Nucleus accumbens (tissue), 56 donors: ENCODE measurements at regions not wholly inside any gene's neighbourhood (a gene's known extent, or its start where the extent isn't known, plus 50 kb on each side); places are given as distances from the start of the nearest gene placed in this dataset.
"Not testable (repeated sequence)": the region's sequence is repeated elsewhere in the genome, so short reads cannot be mapped to it uniquely, and the experiment has no call there.

Source experiments
- DNase-seq, 56 donors: peaks; one replicate each; lab custom pipeline; 2025; lab: John Stamatoyannopoulos, UW

DNA sequence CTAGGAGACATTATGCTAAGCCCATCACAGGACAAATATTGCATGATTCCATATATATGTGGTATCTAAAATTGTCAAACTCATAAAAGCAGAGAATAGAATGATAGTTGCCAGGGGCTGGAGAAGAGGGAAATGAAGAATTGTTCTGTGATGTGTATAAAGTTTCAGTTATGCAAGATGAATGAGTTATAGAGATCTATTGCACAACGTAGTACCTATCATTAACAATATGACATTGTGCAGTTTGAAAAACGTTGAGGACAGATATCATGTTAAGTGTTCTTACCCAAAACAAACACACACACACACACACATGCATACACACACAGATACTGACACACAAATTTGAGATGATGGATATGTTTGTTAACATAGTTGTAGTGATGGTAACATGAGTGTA, 871.6 kb upstream of the GOT2 start:
- DNase-seq = no peak

DNA sequence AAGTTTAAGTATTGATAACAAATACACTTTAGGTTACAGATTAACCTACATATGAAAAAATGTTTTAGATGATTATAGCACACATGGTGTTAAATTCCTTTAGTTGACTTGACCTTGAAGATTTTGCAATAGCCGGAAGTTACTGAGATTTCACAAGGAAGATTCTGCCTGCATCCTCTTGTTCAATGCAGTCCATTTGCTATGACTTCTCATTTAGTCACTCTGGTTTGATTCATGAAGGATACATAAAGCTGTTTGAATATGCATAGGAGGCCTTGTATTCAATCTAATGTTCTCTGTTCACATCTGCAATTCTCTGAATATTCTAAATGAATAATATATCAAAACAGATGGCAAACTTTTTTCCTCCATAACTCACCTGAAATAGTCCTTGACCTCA, 870.2 kb upstream of the GOT2 start:
- no peak for DNase-seq

DNA sequence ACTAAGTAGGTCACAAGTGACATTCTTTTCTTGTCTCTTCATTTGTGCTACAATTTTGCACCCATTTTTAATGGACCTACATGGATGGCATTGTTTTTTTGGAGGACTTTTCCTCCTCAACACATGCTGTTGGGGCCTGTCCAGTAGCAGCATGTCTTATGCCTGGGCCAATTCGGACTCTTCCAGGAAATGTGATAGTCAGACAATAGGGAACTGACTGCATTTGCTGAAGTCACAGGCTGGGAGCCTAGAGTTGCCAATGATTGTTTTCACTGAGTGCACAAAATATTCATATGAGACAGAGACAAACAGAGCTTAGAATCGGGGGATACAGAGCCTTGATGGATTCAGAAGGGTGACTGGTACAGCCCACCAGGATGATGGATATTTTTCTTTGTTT, 867.3 kb upstream of the GOT2 start:
- peak in 39 of 56 donors; percentile 0 to 60 (median 24) for DNase-seq

DNA sequence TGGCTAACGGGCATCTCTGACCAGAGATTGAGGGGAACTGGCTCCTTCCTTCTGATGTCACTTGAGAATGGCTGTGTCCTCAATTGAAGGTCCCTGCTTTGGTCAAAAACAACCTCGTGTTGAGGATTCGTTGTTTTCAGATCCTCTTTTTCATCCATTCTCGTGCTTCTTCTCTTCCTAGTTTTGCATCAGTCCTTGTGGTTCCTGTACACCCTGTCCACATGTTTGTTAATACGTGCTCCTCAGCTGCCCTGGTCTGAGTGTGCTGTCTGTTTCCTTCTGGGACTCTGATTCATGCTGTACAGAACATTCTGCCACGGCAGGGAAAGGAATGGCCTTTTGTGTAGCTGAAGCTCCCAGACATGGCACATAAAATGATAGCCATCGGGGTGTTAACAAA, 863.2 kb upstream of the GOT2 start:
- no peak for DNase-seq

DNA sequence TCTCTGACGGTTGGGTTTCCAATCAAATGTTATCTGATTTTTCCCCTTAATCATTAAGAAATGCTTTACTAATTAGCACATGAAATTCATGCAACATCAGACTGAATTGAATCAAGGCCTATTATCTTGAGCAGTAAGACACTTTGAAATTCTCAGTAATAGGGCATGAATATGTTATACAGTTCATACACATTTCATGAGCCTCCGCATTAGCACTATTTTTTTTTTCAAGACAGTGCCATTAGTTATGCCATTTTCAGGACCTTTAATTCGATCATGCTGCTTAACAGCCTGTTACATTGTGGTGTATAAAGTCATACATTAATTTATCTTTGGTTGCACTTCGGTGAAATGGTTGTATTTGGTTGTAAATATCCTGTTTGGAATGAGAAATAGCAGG, 862.6 kb upstream of the GOT2 start:
- no peak for DNase-seq

DNA sequence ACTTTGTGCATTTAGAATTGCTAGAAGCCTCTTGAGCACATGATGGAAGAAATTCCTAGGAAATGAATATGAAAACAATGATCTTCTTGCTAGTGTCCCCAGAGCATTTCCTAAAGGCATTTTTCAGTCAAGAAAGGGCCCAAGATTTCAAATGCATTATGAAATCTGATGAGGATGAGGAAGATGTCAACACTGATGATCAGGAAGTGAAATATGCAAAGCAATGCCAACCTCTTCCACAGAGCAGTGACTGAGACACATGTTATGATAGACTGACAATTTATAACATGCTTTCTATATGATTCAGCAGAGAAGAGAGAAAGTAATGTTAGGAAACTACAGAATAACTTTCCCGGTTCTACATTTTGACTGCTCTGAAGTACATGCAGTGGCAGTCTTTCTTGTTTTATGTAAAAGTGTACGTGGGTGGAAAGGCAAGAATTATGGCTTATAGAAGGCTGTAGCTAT, 859.1 kb upstream of the GOT2 start:
- DNase-seq = no peak

DNA sequence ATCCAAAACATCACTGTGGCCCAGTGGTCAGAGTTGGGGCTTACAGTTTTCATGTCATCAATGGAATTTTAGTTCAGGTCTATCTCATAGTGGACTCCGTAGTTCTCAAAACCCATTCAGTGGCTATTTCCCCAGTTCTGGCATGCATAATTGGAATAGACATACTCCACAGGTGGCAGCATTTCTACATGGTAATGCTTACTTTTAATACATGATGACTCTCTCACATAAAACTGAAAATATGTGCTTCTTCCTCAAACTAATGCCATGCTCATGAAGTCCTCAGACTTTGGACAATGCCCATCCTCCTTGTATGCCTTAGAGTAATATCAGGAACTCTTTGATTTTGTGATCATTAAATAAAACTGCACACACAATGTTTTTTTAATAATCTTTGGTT, 857.4 kb upstream of the GOT2 start:
- DNase-seq = no peak

DNA sequence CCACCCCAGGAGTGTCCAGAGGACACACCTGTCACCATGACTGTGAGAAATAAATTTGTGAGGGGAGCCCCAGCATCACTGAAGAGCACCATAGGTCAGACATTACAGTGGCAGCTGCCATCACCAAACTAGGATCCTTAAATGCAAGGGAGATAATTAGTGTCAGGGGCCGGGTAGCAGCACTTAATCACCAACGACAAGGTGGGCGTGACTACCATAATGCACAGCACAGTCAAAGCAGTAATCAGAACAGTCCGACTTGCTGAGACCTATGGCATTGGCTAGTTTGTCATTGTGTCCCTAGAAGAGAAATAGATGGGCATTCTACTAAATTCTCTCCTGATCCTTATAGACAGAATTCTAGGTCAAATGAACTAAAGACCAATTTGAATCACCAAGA, 856.7 kb upstream of the GOT2 start:
- no peak for DNase-seq

DNA sequence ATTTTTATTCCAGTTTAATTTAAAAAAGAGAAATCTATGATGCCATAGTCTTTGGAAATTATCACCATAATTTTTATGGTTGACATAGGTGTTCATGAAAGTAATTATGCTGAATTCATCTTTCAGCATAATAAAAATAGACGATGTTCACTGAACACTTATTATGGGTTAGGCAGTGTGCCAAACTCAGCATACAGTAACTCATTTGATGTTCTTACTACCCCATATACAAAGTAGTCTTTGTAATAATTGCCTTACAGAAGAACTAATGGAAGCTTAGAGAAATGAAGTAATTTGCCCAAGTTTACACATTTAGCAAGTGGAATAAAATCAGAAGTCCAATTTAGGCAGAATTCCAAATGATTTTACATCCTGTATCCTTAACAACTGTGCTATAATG, 852.2 kb upstream of the GOT2 start:
- DNase-seq = no peak

DNA sequence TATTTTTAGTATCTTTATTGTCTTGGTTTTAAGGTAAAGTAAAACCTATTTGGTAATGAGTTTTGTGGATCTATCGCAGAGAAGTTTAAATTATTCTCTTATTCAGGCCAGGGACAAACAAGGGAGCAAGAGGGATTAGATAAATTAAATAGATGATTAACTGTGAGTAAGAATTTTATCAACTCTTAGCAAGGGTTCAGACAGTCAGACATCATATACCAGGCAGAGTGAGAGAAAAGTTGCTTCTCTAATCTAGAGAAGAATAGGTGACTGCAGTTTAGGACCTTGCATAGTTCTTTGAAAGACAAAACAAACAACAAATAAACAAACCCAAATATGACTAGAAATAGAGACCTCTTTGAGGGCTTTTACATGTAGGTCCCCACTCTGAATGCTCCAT, 840.2 kb upstream of the GOT2 start:
- no peak for DNase-seq

DNA sequence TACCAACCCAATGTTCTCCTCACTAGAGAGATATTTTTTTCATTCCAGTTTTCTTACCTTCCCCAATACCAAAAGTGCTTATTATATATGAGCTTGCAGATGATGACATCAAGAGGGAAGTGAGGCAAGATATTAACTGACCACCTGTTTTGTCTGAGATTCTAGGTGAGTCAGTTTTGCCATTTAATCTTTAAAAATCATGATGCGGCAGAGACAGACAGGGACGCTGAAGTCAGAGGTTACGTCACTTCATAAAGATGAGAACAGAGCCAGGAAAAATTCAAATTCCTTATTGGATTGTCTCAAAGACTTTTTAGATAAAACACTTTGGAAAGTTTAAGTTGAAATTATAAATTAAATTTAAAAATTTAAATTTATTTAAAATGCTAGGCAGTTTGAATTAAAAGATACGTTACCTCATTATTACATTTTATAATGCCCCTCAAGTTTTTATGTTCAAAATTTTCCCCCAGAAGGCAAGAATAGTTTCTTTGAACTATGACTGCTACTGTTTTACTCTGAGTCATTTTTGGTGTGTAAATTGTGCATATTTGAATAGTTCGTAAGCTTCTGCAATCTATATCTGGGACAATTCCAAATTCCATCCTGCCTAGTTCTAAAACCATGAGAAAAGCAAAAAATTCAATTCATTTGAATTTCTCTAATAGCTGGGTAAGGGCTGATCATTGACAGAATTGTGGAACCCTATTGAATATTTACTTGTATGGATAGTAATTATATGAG, 839.6 kb upstream of the GOT2 start:
- no peak for DNase-seq

DNA sequence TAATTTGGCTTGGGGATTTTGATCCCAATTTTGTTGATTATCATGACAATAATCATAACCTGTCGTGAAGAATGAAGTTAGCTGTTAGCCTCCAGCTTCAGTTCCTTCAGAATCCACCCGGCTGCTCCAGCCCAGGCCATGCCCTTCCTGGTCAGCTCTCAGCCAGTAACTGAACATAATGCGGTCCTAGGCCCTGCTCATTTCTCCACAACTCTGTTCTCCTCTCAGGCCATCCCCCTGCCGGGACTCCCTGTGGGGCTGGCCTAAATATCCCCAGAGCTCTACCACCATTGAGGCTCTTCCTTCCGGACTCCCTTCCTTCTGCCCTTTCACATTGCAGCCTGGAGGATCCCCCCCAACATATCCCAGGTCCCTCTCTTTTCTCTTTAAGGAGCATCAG, 833.4 kb upstream of the GOT2 start:
- no peak for DNase-seq

DNA sequence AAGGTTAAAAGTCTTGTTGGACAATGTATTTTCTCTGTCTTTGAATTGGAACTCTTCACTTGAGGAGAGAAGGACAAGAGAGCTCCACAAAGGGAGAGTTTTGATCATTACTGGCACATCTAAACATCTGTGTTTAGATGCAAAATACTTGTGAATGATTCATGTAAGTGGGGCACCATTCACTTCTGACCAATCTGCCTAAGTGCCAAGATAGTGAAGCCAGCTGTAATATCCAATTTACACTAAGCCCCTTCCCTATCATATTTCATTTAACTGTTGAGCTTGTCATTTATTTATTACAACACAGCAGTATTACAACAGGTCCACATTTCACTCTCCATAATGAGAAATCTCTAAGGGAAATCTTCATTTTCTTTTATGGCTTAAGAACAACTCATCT, 832.3 kb upstream of the GOT2 start:
- no peak for DNase-seq

DNA sequence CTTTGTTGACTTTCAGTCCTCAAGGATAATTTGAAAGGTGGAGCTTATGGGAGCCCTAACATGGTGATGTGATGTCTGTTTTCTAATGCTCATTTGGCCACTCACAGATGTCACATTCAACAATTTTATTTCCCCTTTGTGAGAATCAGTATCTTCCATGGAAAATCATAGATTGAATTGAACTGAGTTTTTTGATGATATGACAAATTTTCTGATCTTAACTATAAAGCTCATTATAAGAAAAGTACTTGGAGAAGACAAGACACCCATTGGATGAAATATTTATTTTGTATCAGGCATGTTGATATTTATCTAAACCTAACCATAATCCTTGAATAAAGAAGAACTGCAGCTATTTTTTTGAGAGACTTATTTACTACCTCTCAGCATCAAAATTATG, 824.6 kb upstream of the GOT2 start:
- DNase-seq = no peak

DNA sequence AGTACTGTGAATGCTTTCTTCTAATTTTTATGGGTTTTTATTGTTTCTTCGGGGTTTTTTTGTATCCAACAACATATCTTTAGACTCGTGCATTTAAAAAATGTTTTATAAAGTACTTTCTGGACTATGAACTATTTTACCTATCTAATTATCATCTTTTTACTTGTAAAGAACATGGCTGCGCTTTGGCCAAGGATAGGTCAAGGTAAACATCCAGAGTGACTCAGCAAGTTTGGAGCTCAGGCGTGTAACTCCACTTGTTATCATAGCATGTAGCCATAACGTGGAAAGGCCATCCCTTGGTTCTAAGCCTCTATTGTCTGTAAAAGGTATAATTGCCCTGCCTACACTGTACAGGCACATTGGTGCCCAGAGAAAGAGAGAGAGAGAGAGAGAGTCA, 818.0 kb upstream of the GOT2 start:
- no peak for DNase-seq

DNA sequence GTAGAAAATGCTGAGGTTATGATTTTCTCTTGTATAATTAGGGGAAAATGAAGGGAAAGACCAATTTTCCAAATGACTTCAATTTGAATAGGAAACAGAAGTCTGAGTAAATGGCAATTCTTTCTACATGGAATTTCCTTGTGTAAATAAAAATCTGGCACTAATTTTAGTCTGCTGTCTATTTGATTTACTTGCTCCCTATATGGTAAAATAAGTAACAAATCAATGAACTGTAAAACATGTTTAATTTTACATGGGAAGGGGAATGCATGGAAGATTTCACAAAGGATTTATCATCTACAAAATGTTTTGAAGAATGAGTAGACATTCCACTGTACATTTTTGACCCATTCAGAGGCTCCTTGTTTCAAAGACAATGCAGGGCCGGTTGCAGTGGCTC, 811.6 kb upstream of the GOT2 start:
- DNase-seq = no peak

DNA sequence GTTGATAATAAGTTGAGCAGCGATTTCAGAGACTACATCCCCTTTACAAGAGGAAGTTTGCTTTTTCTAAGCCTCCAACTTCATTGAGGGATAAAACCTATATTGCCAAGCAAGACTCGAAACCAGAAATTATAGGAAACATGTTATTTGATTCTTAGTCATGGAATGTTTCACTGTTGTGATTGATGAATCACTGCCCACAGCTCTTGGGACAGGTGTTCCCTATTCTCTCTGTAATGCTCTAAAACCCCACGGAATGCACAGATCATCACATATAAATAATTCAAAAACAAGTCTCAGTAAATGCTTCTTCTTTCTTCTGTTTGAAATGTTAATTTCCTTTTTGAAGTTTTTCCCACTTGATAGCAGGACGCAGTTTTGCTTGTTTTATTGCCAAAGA, 809.5 kb upstream of the GOT2 start:
- no peak for DNase-seq

DNA sequence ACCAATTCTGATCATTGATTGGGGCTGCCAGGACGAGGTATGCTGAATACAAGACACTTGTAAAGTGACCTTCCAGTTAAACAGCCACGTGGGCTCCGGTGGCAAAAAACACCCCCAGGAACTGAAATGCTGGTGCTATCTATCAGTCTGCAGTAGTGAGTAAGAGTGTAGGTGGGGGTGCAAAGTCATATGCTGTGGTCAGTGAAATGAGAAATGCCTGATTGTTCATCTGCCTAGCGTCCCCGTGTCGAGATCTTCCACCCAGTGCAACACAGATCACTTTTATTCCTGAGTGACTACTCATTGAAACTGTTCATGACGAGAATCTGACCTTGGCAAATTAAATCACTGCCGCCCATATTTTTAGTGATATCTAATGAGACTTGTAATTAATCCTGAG, 806.5 kb upstream of the GOT2 start:
- no peak for DNase-seq

DNA sequence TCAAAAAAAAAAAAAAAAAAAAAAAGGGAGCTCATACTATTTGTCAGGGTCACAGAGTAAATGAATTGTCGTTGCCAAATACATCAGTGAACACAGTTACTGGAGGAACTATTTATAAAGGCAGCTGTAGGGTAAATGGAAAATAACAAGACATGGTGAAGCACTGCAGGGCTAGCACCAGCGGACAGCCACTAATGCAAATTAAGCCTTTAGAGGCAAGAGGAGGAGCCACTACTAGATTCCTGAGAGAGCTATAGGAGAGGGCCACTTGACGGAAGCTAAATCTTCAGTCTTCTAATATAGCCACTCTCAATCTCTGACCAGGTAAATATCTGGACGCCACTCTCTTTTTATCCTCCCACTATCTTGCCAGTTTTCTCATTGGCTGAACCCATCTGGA, 801.2 kb upstream of the GOT2 start:
- no peak for DNase-seq

DNA sequence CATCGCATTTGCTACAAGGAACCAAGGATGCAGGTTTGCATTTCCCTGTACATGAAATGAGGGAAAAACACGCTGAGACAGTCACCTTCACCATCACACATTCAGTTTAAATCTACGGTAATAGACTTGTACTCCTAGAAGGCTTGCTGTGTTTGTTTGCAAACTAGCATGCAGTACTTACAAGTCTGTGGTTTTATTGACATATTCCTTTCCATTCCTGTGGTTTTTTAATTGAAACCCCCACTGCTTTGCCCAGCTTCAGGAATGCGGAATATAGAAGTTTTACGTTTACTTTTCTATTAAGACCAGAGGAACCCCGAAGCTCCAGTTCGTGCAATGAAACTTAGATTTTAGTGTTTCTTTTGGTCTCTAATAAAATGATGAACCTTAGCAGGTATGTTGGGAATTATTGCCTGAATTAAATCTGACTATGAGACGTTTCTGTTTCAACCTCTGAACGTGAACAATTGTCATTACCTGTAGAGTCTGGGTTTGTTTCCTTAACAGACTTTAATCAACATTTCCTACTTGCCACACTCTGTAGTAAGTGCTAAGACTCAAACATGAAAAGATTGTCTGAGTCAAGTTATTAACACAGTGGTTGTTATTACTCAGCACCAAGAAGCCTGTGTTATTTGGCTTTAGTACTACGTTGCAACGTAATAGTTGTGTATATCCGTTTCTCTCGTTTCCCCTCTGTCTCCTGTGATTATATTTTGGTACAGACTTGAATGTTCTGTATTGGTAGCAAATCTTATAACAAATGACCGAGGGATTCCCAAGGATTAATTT, 793.3 kb upstream of the GOT2 start:
- no peak for DNase-seq

DNA sequence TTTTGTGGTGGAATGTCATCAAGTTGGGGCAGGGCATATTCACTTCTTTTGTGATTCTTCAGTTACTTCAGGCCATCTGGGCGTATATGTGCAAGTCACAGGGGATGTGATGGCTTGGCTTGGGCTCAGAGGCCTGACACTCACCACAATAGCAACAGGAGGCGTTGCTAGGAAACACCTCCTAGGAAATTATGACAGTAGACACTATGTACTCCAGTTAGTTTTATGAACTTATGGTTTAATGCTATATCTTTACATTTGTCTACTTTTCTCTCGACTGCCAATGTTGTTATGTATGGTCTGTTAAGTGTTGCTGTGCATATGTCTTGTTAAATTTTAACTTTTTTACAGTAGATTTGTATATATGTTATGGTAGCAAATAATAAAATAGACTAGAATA, 788.7 kb upstream of the GOT2 start:
- no peak for DNase-seq

DNA sequence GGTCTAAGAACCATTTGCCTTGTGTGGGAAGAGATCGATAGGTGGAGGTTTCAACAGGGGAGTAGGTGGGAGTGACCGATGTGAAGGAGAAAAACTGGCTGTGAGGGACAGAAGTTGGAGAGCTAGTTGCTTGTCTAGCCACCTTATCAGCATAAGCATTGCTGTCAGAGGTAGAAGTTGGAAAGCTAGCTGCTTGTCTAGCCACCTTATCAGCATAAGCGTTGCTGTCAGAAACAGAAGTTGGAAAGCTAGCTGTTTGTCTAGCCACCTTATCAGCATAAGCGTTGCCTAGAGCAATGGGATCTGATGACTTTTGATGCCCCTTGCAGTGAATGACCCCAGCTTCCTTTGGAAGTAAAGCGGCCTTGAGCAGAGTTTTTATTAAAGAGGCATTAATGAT, 784.6 kb upstream of the GOT2 start:
- DNase-seq = not testable (repeated sequence)
